OCI-LY1 (cell line): ENCODE measurements at regions not wholly inside any gene's neighbourhood (a gene's known extent, or its start where the extent isn't known, plus 50 kb on each side); places are given as distances from the start of the nearest gene placed in this dataset.

Experiments
- EZH2 ChIP-seq: fragments of 200-600 bp; sonication (generic), shearing (Covaris generic); IDR thresholded peaks from 2 replicates; pipeline ENCODE4 v1.8.0; 2017; ENCODE audit warnings: borderline replicate concordance, mixed run types, mild to moderate bottlenecking, antibody characterized with exemption, low read length, moderate library complexity, mixed read lengths
- TF ChIP-seq, protein P1 (sequence below): fragments of 200-600 bp; sonication (generic), shearing (Covaris generic); IDR thresholded peaks from 2 replicates; pipeline ENCODE4 v1.5.1; 2017; ENCODE audit warnings: mild to moderate bottlenecking, antibody characterized with exemption, low read length, moderate library complexity, mixed read lengths

DNA sequence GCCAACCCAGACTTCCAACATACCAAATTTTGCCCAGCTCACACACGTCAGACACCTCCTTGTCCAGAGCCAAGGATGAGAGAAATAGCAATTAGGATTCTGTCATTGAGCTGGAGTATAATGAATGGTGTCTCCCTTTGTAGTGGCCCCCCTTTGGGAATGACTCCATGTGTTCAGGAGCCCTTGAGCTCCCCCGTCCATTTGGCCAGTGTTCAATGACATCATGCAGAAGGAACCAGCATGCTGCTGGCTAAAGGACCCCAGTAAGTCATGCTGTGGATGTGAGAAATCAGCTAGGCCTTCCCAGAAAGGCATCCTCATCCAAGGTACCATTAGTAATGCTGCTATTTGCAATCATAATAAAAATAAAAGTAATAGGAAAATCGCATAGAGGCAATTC is 158.8 kb upstream of the SRRM4 start:
- TF ChIP-seq, protein P1, sequence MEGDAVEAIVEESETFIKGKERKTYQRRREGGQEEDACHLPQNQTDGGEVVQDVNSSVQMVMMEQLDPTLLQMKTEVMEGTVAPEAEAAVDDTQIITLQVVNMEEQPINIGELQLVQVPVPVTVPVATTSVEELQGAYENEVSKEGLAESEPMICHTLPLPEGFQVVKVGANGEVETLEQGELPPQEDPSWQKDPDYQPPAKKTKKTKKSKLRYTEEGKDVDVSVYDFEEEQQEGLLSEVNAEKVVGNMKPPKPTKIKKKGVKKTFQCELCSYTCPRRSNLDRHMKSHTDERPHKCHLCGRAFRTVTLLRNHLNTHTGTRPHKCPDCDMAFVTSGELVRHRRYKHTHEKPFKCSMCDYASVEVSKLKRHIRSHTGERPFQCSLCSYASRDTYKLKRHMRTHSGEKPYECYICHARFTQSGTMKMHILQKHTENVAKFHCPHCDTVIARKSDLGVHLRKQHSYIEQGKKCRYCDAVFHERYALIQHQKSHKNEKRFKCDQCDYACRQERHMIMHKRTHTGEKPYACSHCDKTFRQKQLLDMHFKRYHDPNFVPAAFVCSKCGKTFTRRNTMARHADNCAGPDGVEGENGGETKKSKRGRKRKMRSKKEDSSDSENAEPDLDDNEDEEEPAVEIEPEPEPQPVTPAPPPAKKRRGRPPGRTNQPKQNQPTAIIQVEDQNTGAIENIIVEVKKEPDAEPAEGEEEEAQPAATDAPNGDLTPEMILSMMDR = no peak
- no peak for TF ChIP-seq EZH2
